IMR-90 (cell line): ENCODE measurements at regions not wholly inside any gene's neighbourhood (a gene's known extent, or its start where the extent isn't known, plus 50 kb on each side); places are given as distances from the start of the nearest gene placed in this dataset.

Experiments
- ATAC-seq: fragments of 200-7000 bp; cut with Tn5 transposase; 2 replicates; pipeline ENCODE4 v1.9.1; 2020; ENCODE audit warnings: low read depth, mild to moderate bottlenecking, moderate library complexity
- BruUV-seq: library from RNA; stranded (reverse); fragments of 400-500 nt; replicated peaks from 2 replicates; lab custom pipeline; 2021; lab: Mats Ljungman, UMichigan
- CTCF ChIA-PET: fragments of 300-600 bp; formaldehyde crosslinking; extraction: SDS; loops from one replicate; lab custom pipeline; 2021; ENCODE audit warnings: antibody characterized with exemption; lab: Yijun Ruan, JAX
- POLR2A ChIA-PET: fragments of 300-600 bp; sonication (Branson Sonifier 250); formaldehyde crosslinking; loops from one replicate; lab custom pipeline; 2022; ENCODE audit warnings: antibody characterized with exemption; ENCODE audit not compliant: unreplicated experiment; lab: Charles Lee
- DNase-seq: peaks from one replicate; pipeline ENCODE4 v3.0.0; 2013
- H2AFZ ChIP-seq: replicated peaks from 2 replicates; pipeline ENCODE3; 2013; ENCODE audit warnings: low read length, mild to moderate bottlenecking; ENCODE audit not compliant: poor library complexity
- H2AK5ac ChIP-seq: 2 replicates; pipeline ENCODE4 v1.6.1; 2013; ENCODE audit warnings: low read depth, low read length, inconsistent platforms
- H2AK9ac ChIP-seq: replicated peaks from 2 replicates; pipeline ENCODE3; 2013; ENCODE audit warnings: mild to moderate bottlenecking, low read depth, low read length, moderate library complexity; ENCODE audit not compliant: poor library complexity
- H2BK120ac ChIP-seq: 2 replicates; pipeline ENCODE4 v1.6.1; 2013; ENCODE audit warnings: low read depth, low read length, inconsistent platforms
- H2BK15ac ChIP-seq: 3 replicates; pipeline ENCODE4 v1.6.1; 2013; ENCODE audit warnings: low read depth, low read length, inconsistent platforms
- H2BK20ac ChIP-seq: 2 replicates; pipeline ENCODE4 v1.6.1; 2013; ENCODE audit warnings: low read depth, mild to moderate bottlenecking, inconsistent platforms, low read length, moderate library complexity
- H2BK5ac ChIP-seq: 2 replicates; pipeline ENCODE4 v1.6.1; 2013; ENCODE audit warnings: mild to moderate bottlenecking, low read depth, low read length, inconsistent platforms; ENCODE audit not compliant: poor library complexity, severe bottlenecking
- H3K14ac ChIP-seq: replicated peaks from 2 replicates; pipeline ENCODE4 v1.6.1; 2013; ENCODE audit warnings: low read depth, low read length, inconsistent platforms
- H3K18ac ChIP-seq: 2 replicates; pipeline ENCODE4 v1.6.1; 2013; ENCODE audit warnings: low read depth, low read length, control low read depth
- H3K23ac ChIP-seq: 2 replicates; pipeline ENCODE4 v1.6.1; 2013; ENCODE audit warnings: low read depth, low read length, inconsistent platforms
- H3K27ac ChIP-seq: 2 replicates; pipeline ENCODE4 v1.5.1; 2013; ENCODE audit warnings: mild to moderate bottlenecking, control low read depth, low read length; ENCODE audit not compliant: insufficient read depth
- H3K27me3 ChIP-seq: 2 replicates; pipeline ENCODE4 v1.6.1; 2013; ENCODE audit warnings: low read length; ENCODE audit not compliant: control insufficient read depth, insufficient read depth
- H3K36me3 ChIP-seq: 2 replicates; pipeline ENCODE4 v1.6.1; 2013; ENCODE audit warnings: low read length, mixed read lengths; ENCODE audit not compliant: control insufficient read depth, insufficient read depth
- H3K4ac ChIP-seq: 2 replicates; pipeline ENCODE4 v1.6.1; 2013; ENCODE audit warnings: low read depth, low read length, inconsistent platforms
- H3K4me1 ChIP-seq: 2 replicates; pipeline ENCODE4 v1.6.1; 2013; ENCODE audit warnings: low read length, mixed read lengths; ENCODE audit not compliant: control insufficient read depth, insufficient read depth
- H3K4me2 ChIP-seq: 2 replicates; pipeline ENCODE4 v1.6.1; 2013; ENCODE audit warnings: low read depth, mild to moderate bottlenecking, control low read depth, low read length, moderate library complexity
- H3K4me3 ChIP-seq: 2 replicates; pipeline ENCODE4 v1.5.1; 2013; ENCODE audit warnings: low read depth, mild to moderate bottlenecking, control low read depth, low read length, moderate library complexity; ENCODE audit not compliant: insufficient read depth
- H3K56ac ChIP-seq: 2 replicates; pipeline ENCODE4 v1.6.1; 2013; ENCODE audit warnings: low read length, inconsistent platforms; ENCODE audit not compliant: insufficient read depth; ENCODE audit errors: extremely low read depth
- H3K79me1 ChIP-seq, 2 experiments: 2 replicates each; pipeline ENCODE4 v1.6.1; 2013; ENCODE audit warnings: low read length in 2 of 2, inconsistent platforms in 1 of 2, low read depth in 1 of 2
- H3K9ac ChIP-seq: 2 replicates; pipeline ENCODE4 v1.6.1; 2013; ENCODE audit warnings: low read depth, low read length, control low read depth
- H3K9me1 ChIP-seq: 2 replicates; pipeline ENCODE4 v1.6.1; 2013; ENCODE audit warnings: low read length, inconsistent platforms; ENCODE audit not compliant: insufficient read depth
- H3K9me3 ChIP-seq: 2 replicates; pipeline ENCODE4 v1.6.1; 2013; ENCODE audit warnings: low read length; ENCODE audit not compliant: control insufficient read depth, insufficient read depth
- H4K20me1 ChIP-seq: 2 replicates; pipeline ENCODE4 v1.6.1; 2013; ENCODE audit warnings: low read length, inconsistent platforms; ENCODE audit not compliant: insufficient read depth
- H4K5ac ChIP-seq: 2 replicates; pipeline ENCODE4 v1.6.1; 2013; ENCODE audit warnings: mild to moderate bottlenecking, low read depth, low read length, control low read depth
- H4K8ac ChIP-seq, 2 experiments: 2 replicates each; pipeline ENCODE4 v1.6.1; 2013; ENCODE audit warnings: low read depth in 2 of 2, low read length in 2 of 2, control low read depth in 1 of 2, inconsistent platforms in 1 of 2
- H4K91ac ChIP-seq: 2 replicates; pipeline ENCODE4 v1.6.1; 2013; ENCODE audit warnings: low read depth, low read length, inconsistent platforms; ENCODE audit not compliant: insufficient read depth
- BHLHE40 ChIP-seq: fragments of 150-350 bp; IDR thresholded peaks from 2 replicates; pipeline ENCODE4 v1.6.1; 2016; ENCODE audit warnings: mild to moderate bottlenecking, low read depth, low read length
- CHD1 ChIP-seq: IDR thresholded peaks from 2 replicates; pipeline ENCODE4 v1.6.1; 2012; ENCODE audit warnings: low read depth, low read length, improper control_type of control experiment
- MAFK ChIP-seq: IDR thresholded peaks from 2 replicates; pipeline ENCODE4 v1.6.1; 2012; ENCODE audit warnings: low read depth, low read length, improper control_type of control experiment
- NFE2L2 ChIP-seq: fragments of 150-350 bp; IDR thresholded peaks from 2 replicates; pipeline ENCODE4 v1.6.1; 2016; ENCODE audit warnings: low read depth, mild to moderate bottlenecking, low read length
- RAD21 ChIP-seq: IDR thresholded peaks from 2 replicates; pipeline ENCODE4 v1.6.1; 2012; ENCODE audit warnings: low read length, improper control_type of control experiment
- RFX5 ChIP-seq: IDR thresholded peaks from 2 replicates; pipeline ENCODE4 v1.8.0; 2012; ENCODE audit warnings: low read depth, mild to moderate bottlenecking, low read length, moderate library complexity
- WGBS, 2 experiments: methylation state at CpG; one replicate each; pipeline versions ENCODE4 v1.1.5 to v1.1.7; 2013; ENCODE audit warnings: missing lambda C conversion rate in 2 of 2; ENCODE audit not compliant: insufficient read length in 1 of 2; ENCODE audit errors: extremely low coverage in 2 of 2; 5-methylcytosine and 5-hydroxymethylcytosine counted together
- dilution Hi-C: fragments of 300-500 bp; cut with HindIII; formaldehyde crosslinking; loops from one replicate; pipeline ENCODE4 v1.14.3; 2018; ENCODE audit warnings: low sequenced_read_pairs; ENCODE audit not compliant: unreplicated experiment
- in situ Hi-C: fragments of 300-500 bp; cut with MboI; formaldehyde crosslinking; loops from 3 replicates; pipeline ENCODE4 v1.14.3; 2019; ENCODE audit warnings: low sequenced_read_pairs, inconsistent platforms, mixed read lengths
- intact Hi-C: fragments of 100-400 bp; cut with micrococcal nuclease; formaldehyde crosslinking; loops from 2 replicates; pipeline ENCODE4 v1.10.0; 2022

DNA sequence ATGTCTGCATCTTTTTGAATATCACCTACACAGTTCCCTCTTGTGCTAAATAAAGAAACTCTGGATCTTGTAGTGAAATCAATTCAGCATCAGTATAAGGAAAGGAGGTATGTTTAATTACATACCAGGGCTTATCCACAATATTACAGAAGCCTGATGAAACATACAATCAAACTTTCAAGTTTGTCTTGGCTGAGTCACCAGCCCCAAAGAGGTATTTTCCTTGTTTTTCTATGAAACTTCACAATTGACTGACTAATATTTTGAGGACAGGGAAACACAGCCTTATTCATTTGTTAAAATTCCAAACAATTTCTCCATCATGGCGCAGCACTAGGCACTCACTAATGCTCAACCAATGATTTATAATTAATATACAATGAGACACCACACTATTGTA is 952.4 kb downstream of the PCDH17 start:
- no TSS peak for BruUV-seq
- dilution Hi-C loops, result no loop called here

More for the DNA sequence above, 952.4 kb downstream of the PCDH17 start:
- H2AK5ac ChIP-seq, result no peak overlapping the region
- no peak overlapping the region for H2BK120ac ChIP-seq
- H3K4ac ChIP-seq, result no peak overlapping the region
- intact Hi-C loops (no loop called here), in situ Hi-C loops (no loop called here)
- TF ChIP-seq RFX5 (no peak), BHLHE40 (no peak), CHD1 (no peak), MAFK (no peak), NFE2L2 (no peak), RAD21 (no peak)
- DNase-seq (no peak), ATAC-seq (no peak)
- no peaks in the 10 kb centered on the region for H4K20me1 ChIP-seq
- no peak overlapping the region for H2BK15ac ChIP-seq
- H3K9ac ChIP-seq, result no peak overlapping the region
- H2BK5ac ChIP-seq, result no peak overlapping the region
- H4K91ac ChIP-seq, result no peak overlapping the region
- no peak overlapping the region for H3K27ac ChIP-seq
- no peak overlapping the region for H3K18ac ChIP-seq
- H4K8ac ChIP-seq, result no peak overlapping the region
- no peaks in the 10 kb centered on the region for H3K79me1 ChIP-seq
- no peak overlapping the region for H2BK20ac ChIP-seq
- H3K56ac ChIP-seq, result no peak overlapping the region
- no peak overlapping the region for H3K4me3 ChIP-seq
- no peaks in the 10 kb centered on the region for H3K27me3 ChIP-seq
- ChIA-PET CTCF (no interaction called here), POLR2A (no interaction called here)
- no peak overlapping the region for H3K14ac ChIP-seq
- no peak overlapping the region for H3K23ac ChIP-seq
- no CpG with 5 or more reads among the region's 1 CpG for WGBS, 2 experiments
- H3K9me3 ChIP-seq, result no peaks in the 10 kb centered on the region; the same call in 1 of the 2 replicates
- no peaks in the 10 kb centered on the region for H3K36me3 ChIP-seq
- no peak overlapping the region for H2AK9ac ChIP-seq
- no peak overlapping the region for H4K5ac ChIP-seq
- no peaks in the 10 kb centered on the region for H3K4me1 ChIP-seq
- no peaks in the 10 kb centered on the region for H3K9me1 ChIP-seq
- H2AFZ ChIP-seq, result no peak overlapping the region
- no peak overlapping the region for H3K4me2 ChIP-seq
